Testis (tissue), 2 donors: ENCODE measurements at regions not wholly inside any gene's neighbourhood (a gene's known extent, or its start where the extent isn't known, plus 50 kb on each side); places are given as distances from the start of the nearest gene placed in this dataset.

ENCODE experiments used
- DNase-seq: peaks from one replicate; pipeline ENCODE4 v3.0.0-alpha.2; 2019
- H3K27ac ChIP-seq, 2 donors: fragments of 200-600 bp; sonication (generic); one replicate each; pipeline ENCODE4 v1.5.1; 2019
- H3K27me3 ChIP-seq: fragments of 200-600 bp; sonication (generic); one replicate; pipeline ENCODE4 v1.5.1; 2019
- H3K36me3 ChIP-seq: fragments of 200-600 bp; sonication (generic); one replicate; pipeline ENCODE4 v1.5.1; 2017; ENCODE audit warnings: low read depth; ENCODE audit errors: missing control alignments
- H3K4me1 ChIP-seq: fragments of 200-600 bp; sonication (generic); one replicate; pipeline ENCODE4 v1.5.1; 2019
- H3K4me3 ChIP-seq, 2 donors: fragments of 200-600 bp; sonication (generic); one replicate each; pipeline ENCODE4 v1.5.1; 2017 to 2019
- H3K9me3 ChIP-seq: fragments of 200-600 bp; sonication (generic); one replicate; pipeline ENCODE4 v1.5.1; 2017
- CTCF ChIP-seq, 3 experiments: fragments of 450-650 bp in 2 of 3; fragments of 200-600 bp in 1 of 3; sonication (generic) in 1 of 3; IDR thresholded peaks; one replicate each; pipeline ENCODE4 v1.5.1; 2016 to 2019; ENCODE audit warnings: antibody characterized with exemption in 3 of 3, mild to moderate bottlenecking in 2 of 3, moderate library complexity in 1 of 3
- POLR2A ChIP-seq: fragments of 450-650 bp; IDR thresholded peaks from one replicate; pipeline ENCODE4 v1.6.1; 2017; ENCODE audit warnings: antibody characterized with exemption, mild to moderate bottlenecking, moderate library complexity
- WGBS, 2 donors: methylation state at CpG; one replicate each; pipeline ENCODE4 v1.1.5; 2018; 5-methylcytosine and 5-hydroxymethylcytosine counted together
- intact Hi-C: fragments of 100-400 bp; cut with DNase I; formaldehyde crosslinking; loops from one replicate; pipeline ENCODE4 v1.15.1; 2023; ENCODE audit warnings: low total_unique reads

DNA sequence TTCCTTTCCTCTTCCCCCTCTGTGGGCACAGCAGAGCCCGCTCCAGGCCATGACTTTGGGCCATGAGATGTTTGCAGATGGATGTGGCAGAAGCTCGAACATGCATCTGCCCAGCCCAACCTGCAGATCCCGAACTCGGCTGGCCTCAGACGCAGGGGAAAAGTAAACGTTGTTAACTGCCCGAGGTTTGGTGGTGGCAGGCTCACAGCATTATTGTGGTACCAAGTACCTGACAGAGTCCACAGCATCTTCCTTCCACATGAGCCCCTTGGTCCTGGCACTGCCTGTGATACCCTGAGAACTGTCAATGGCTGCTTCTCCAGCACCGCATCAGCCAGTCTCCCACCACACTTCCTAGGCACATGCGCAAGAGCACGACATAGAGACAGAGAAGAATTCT, 424.3 kb downstream of the OCA2 start:
- TF ChIP-seq CTCF (IDR thresholded peaks at IDR 0.05) = no peak
- no peak for TF ChIP-seq POLR2A
- no peaks in the 10 kb centered on the region for H3K27me3 ChIP-seq
- H3K27ac ChIP-seq = no peak overlapping the region
- H3K4me3 ChIP-seq = no peak overlapping the region
- no peak for DNase-seq
- no peaks in the 10 kb centered on the region for H3K36me3 ChIP-seq
- intact Hi-C loops = no loop called here
- H3K4me1 ChIP-seq = no peaks in the 10 kb centered on the region
- no peaks in the 10 kb centered on the region for H3K9me3 ChIP-seq
- 78 to 89% methylated on average over 10 of the region's 10 CpGs for WGBS, 2 donors

- intact Hi-C loops = no loop called here
- Histone ChIP-seq H3K36me3 (no peaks in the 10 kb centered on the region), H3K27ac (no peak overlapping the region), H3K4me1 (no peaks in the 10 kb centered on the region), H3K27me3 (no peaks in the 10 kb centered on the region), H3K4me3 (no peak overlapping the region), H3K9me3 (no peaks in the 10 kb centered on the region)
- TF ChIP-seq CTCF (IDR thresholded peaks at IDR 0.05) (no peak), POLR2A (no peak)
- WGBS, 2 donors = 89 to 96% methylated on average over 14 to 15 of the region's 15 CpGs
- DNase-seq = no peak
Measured at GRCh38 chr15:27673766-27674445, 425.2 kb downstream of the OCA2 start.

GRCh38 chr15:27672537-27672936, 426.6 kb downstream of the OCA2 start:
- Histone ChIP-seq H3K9me3 (no peaks in the 10 kb centered on the region), H3K27me3 (no peaks in the 10 kb centered on the region), H3K36me3 (no peaks in the 10 kb centered on the region), H3K4me3 (no peak overlapping the region), H3K4me1 (no peaks in the 10 kb centered on the region), H3K27ac (no peak overlapping the region)
- intact Hi-C loops = no loop called here
- TF ChIP-seq POLR2A = no peak
- no peak for TF ChIP-seq CTCF (IDR thresholded peaks at IDR 0.05)
- 84 to 91% methylated on average over 8 of the region's 8 CpGs for WGBS, 2 donors
- DNase-seq = no peak

DNA sequence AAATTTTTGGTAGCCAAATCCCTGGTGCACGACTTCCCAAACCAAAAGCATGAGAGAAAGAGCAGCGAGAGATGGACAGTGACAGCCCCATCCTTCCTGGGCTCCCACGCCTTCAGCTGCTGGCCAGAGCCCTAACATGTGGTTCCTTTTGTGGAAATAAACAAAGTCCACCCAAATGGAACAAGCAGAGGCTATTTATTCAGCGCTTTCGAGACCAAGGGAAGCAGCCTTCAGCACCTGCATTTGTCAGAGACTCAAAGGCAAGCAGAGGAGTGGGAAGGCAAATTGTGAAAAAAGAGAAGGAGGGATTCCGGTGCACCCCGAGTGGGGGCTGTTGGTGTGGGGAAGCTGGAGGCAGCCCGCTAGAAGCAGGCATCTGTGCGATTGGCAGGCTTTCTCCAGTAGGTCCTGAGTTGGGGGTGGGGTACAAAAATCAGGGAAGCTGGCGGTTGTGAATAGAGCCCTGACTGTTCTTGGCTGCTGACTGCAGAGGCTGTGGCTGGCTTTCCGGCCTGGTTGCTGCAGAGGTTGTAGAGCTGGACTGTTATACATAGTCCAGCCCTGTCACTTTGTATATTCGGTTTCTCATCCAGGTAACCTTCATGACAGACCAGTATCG, 427.2 kb downstream of the OCA2 start:
- WGBS, 2 donors = 53 to 61% methylated on average over 13 of the region's 13 CpGs
- Histone ChIP-seq H3K36me3 (no peaks in the 10 kb centered on the region), H3K4me1 (no peaks in the 10 kb centered on the region), H3K4me3 (no peak overlapping the region), H3K9me3 (no peaks in the 10 kb centered on the region), H3K27me3 (no peaks in the 10 kb centered on the region), H3K27ac (no peak overlapping the region)
- DNase-seq = no peak
- TF ChIP-seq CTCF (IDR thresholded peaks at IDR 0.05) = no peak
- TF ChIP-seq POLR2A = no peak
- intact Hi-C loops = no loop called here
